Neural cell (in vitro differentiated cells): ENCODE measurements at regions not wholly inside any gene's neighbourhood (a gene's known extent, or its start where the extent isn't known, plus 50 kb on each side); places are given as distances from the start of the nearest gene placed in this dataset.

Source experiments
- H2AFZ ChIP-seq: fragments of 200-600, 300-800 bp; sonication (generic), shearing (Covaris generic); 2 replicates; pipeline ENCODE4 v1.6.0; 2014; ENCODE audit warnings: low read depth, mild to moderate bottlenecking, antibody characterized with exemption, low read length, moderate library complexity
- H3F3A ChIP-seq: fragments of 200-600 bp; shearing (Covaris generic); 2 replicates; pipeline ENCODE4 v1.6.1; 2016; ENCODE audit warnings: mild to moderate bottlenecking, moderate library complexity, mixed read lengths, antibody characterized with exemption, low read length; ENCODE audit not compliant: insufficient read depth, poor library complexity, severe bottlenecking
- H3K27ac ChIP-seq: fragments of 200-600, 300-800 bp; sonication (generic), shearing (Covaris generic); 2 replicates; pipeline ENCODE4 v1.5.1; 2014; ENCODE audit warnings: mild to moderate bottlenecking, low read length, moderate library complexity
- H3K27me3 ChIP-seq: fragments of 300-800, 200-600 bp; sonication (generic), shearing (Covaris generic); 2 replicates; pipeline ENCODE4 v1.6.0; 2014; ENCODE audit warnings: mild to moderate bottlenecking, low read depth, low read length, moderate library complexity; ENCODE audit not compliant: insufficient read depth
- H3K36me3 ChIP-seq: fragments of 300-800, 200-600 bp; sonication (generic), shearing (Covaris generic); 2 replicates; pipeline ENCODE4 v1.5.1; 2014; ENCODE audit warnings: mild to moderate bottlenecking, antibody characterized with exemption, low read length, moderate library complexity; ENCODE audit not compliant: insufficient read depth
- H3K4me2 ChIP-seq: fragments of 300-800, 200-600 bp; sonication (generic), shearing (Covaris generic); 2 replicates; pipeline ENCODE4 v1.6.0; 2014; ENCODE audit warnings: mild to moderate bottlenecking, low read length
- H3K4me3 ChIP-seq: fragments of 300-800, 200-600 bp; sonication (generic), shearing (Covaris generic); 2 replicates; pipeline ENCODE4 v1.5.1; 2014; ENCODE audit warnings: mild to moderate bottlenecking, low read length, moderate library complexity
- H3K79me2 ChIP-seq: fragments of 200-600 bp; shearing (Covaris generic); replicated peaks from 2 replicates; pipeline ENCODE4 v1.6.0; 2014; ENCODE audit warnings: mild to moderate bottlenecking, low read length, moderate library complexity; ENCODE audit not compliant: insufficient read depth
- H3K9ac ChIP-seq: fragments of 300-800, 200-600 bp; sonication (generic), shearing (Covaris generic); 2 replicates; pipeline ENCODE4 v1.6.1; 2016; ENCODE audit warnings: mild to moderate bottlenecking, low read length, mixed read lengths
- H3K9me2 ChIP-seq: fragments of 200-600 bp; shearing (Covaris generic); 2 replicates; pipeline ENCODE4 v1.6.1; 2016; ENCODE audit warnings: mild to moderate bottlenecking, low read length, mixed read lengths; ENCODE audit not compliant: insufficient read depth
- H3K9me3 ChIP-seq: fragments of 200-600, 300-800 bp; sonication (generic), shearing (Covaris generic); 2 replicates; pipeline ENCODE4 v1.6.1; 2016; ENCODE audit warnings: mild to moderate bottlenecking, mixed run types, low read length, moderate library complexity, mixed read lengths
- H4K20me1 ChIP-seq: fragments of 200-600 bp; shearing (Covaris generic); 2 replicates; pipeline ENCODE4 v1.6.1; 2016; ENCODE audit warnings: mild to moderate bottlenecking, mixed run types; ENCODE audit not compliant: insufficient read depth
- CTCF ChIP-seq: fragments of 450-650 bp; IDR thresholded peaks from 2 replicates; pipeline ENCODE4 v1.5.1; 2014; ENCODE audit warnings: antibody characterized with exemption, mild to moderate bottlenecking, moderate library complexity; ENCODE audit not compliant: poor library complexity, severe bottlenecking
- EP300 ChIP-seq: fragments of 450-650 bp; conservative IDR thresholded peaks from 2 replicates; pipeline ENCODE4 v1.6.1; 2014; ENCODE audit warnings: antibody characterized with exemption, mild to moderate bottlenecking, moderate library complexity; ENCODE audit not compliant: poor library complexity, severe bottlenecking
- EZH2 ChIP-seq: fragments of 200-600, 300-800 bp; shearing (Covaris generic), sonication (generic); IDR thresholded peaks from 2 replicates; pipeline ENCODE4 v1.6.1; 2014; ENCODE audit warnings: antibody characterized with exemption, low read length, borderline replicate concordance, mild to moderate bottlenecking; ENCODE audit not compliant: insufficient read depth, poor library complexity, severe bottlenecking
- MXI1 ChIP-seq: fragments of 450-650 bp; conservative IDR thresholded peaks from 2 replicates; pipeline ENCODE4 v1.6.1; 2014; ENCODE audit warnings: antibody characterized with exemption, mild to moderate bottlenecking; ENCODE audit not compliant: poor library complexity, severe bottlenecking
- POLR2AphosphoS5 ChIP-seq: IDR thresholded peaks from 2 replicates; pipeline ENCODE4 v1.6.1; 2012
- RAD21 ChIP-seq: fragments of 450-650 bp; conservative IDR thresholded peaks from 2 replicates; pipeline ENCODE4 v1.6.1; 2014; ENCODE audit warnings: antibody characterized with exemption, mild to moderate bottlenecking, moderate library complexity
- SMC3 ChIP-seq: fragments of 450-650 bp; conservative IDR thresholded peaks from 2 replicates; pipeline ENCODE4 v1.6.1; 2014; ENCODE audit warnings: antibody characterized with exemption, mild to moderate bottlenecking, moderate library complexity; ENCODE audit not compliant: poor library complexity
- TAF1 ChIP-seq: IDR thresholded peaks from 2 replicates; pipeline ENCODE4 v1.6.1; 2012; ENCODE audit warnings: low read depth
- TF ChIP-seq, protein P1 (sequence below): IDR thresholded peaks from 2 replicates; pipeline ENCODE4 v1.6.1; 2012; ENCODE audit warnings: borderline replicate concordance

- Histone ChIP-seq H3K4me3 (no peak overlapping the region), H3K4me2 (no peak overlapping the region), H3K9me2 (no peaks in the 10 kb centered on the region), H3K36me3 (no peaks in the 10 kb centered on the region), H3F3A (no peaks in the 10 kb centered on the region), H3K9ac (no peak overlapping the region), H3K27ac (no peak overlapping the region), H2AFZ (no peak overlapping the region), H3K27me3 (no peaks in the 10 kb centered on the region), H3K79me2 (no peaks in the 10 kb centered on the region), H4K20me1 (no peaks in the 10 kb centered on the region), H3K9me3 (no peaks in the 10 kb centered on the region)
- TF ChIP-seq SMC3 = no peak
- TF ChIP-seq POLR2AphosphoS5 = no peak
- TF ChIP-seq RAD21 = no peak
- TF ChIP-seq, protein P1, sequence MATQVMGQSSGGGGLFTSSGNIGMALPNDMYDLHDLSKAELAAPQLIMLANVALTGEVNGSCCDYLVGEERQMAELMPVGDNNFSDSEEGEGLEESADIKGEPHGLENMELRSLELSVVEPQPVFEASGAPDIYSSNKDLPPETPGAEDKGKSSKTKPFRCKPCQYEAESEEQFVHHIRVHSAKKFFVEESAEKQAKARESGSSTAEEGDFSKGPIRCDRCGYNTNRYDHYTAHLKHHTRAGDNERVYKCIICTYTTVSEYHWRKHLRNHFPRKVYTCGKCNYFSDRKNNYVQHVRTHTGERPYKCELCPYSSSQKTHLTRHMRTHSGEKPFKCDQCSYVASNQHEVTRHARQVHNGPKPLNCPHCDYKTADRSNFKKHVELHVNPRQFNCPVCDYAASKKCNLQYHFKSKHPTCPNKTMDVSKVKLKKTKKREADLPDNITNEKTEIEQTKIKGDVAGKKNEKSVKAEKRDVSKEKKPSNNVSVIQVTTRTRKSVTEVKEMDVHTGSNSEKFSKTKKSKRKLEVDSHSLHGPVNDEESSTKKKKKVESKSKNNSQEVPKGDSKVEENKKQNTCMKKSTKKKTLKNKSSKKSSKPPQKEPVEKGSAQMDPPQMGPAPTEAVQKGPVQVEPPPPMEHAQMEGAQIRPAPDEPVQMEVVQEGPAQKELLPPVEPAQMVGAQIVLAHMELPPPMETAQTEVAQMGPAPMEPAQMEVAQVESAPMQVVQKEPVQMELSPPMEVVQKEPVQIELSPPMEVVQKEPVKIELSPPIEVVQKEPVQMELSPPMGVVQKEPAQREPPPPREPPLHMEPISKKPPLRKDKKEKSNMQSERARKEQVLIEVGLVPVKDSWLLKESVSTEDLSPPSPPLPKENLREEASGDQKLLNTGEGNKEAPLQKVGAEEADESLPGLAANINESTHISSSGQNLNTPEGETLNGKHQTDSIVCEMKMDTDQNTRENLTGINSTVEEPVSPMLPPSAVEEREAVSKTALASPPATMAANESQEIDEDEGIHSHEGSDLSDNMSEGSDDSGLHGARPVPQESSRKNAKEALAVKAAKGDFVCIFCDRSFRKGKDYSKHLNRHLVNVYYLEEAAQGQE = no peak
- TF ChIP-seq TAF1 = no peak
- TF ChIP-seq EZH2 = no peak
- TF ChIP-seq EP300 = no peak
- no peak for TF ChIP-seq MXI1
- TF ChIP-seq CTCF = no peak
Measured at GRCh38 chr4:180418819-180419531, 1824.2 kb upstream of the TENM3 start.

DNA sequence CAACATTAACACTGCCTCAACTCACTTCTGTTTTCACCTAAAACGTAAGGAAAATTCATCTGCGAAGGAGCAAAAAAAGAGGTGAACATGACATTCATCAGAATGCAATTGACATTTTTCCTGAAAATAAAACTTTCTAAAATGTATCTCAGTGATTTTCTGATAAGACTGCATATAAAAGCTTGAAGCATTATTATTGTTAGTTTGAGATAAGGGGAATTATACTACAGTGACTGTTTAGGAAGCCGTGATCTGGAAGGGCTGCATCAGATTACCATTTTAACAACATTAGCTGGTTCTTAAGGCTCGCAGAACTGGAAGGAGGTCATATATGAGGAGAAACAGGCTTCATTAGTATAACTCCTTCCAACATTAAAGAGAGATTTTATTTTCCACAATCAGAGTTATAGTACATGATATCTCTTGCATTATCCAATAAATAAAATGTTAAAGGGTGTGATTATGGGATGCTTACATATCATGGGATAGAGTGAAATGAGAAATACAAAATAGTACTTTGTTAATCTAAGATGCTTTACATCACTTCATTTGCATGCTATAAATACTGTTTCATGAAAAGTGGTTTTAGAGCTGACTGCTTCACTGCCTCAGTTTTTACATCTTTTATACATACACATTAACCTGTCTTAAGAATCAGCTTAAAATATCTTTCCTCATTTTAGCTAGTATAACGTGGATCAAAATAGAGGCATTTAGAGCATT lies 1820.1 kb upstream of the TENM3 start:
- Histone ChIP-seq H4K20me1 (no peaks in the 10 kb centered on the region), H3K9me3 (no peaks in the 10 kb centered on the region), H3K27ac (no peak overlapping the region), H3K9ac (no peak overlapping the region), H3F3A (no peaks in the 10 kb centered on the region), H3K27me3 (no peaks in the 10 kb centered on the region), H3K36me3 (no peaks in the 10 kb centered on the region), H3K79me2 (no peaks in the 10 kb centered on the region), H2AFZ (no peak overlapping the region), H3K4me2 (no peak overlapping the region), H3K4me3 (no peak overlapping the region), H3K9me2 (no peaks in the 10 kb centered on the region)
- TF ChIP-seq EP300 (no peak), EZH2 (no peak), POLR2AphosphoS5 (no peak), TAF1 (no peak), SMC3 (no peak)
